ENCODE measurements at regions not wholly inside any gene's neighbourhood (a gene's known extent, or its start where the extent isn't known, plus 50 kb on each side); places are given as distances from the start of the nearest gene placed in this dataset.

DNA sequence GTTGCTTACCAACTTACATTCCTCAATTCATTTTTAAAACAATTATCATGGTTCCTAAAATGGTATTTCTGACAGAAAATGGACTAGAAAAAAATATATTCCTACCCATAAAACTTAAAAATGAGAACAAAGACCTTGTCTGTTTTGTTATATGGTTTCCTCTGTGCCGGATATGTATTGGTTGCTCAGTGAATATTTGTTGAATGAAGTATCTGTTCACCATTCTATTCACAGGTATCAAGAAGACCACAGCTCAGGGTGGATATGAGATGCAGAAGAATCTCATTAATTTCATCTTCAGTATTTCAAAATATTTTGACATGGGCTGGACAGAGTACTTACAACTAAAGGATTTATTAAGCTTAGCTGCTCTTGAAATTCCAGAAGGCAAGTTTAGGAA lies 58.1 kb downstream of the TUSC7 start:
- no peak overlapping the region for H3K27ac ChIP-seq (ENCODE audit: low read depth, low read length)
- intact Hi-C loops (cut with micrococcal nuclease): no loop called here
- H3K36me3 ChIP-seq (ENCODE audit: control insufficient read depth in 2 of 3, insufficient read depth in 3 of 3, low read length in 3 of 3): no peaks in the 10 kb centered on the region
- H3K4me1 Mint-ChIP-seq: no peaks in the 10 kb centered on the region
- H3K27me3 ChIP-seq (ENCODE audit: control insufficient read depth in 2 of 2, insufficient read depth in 2 of 2, low read length in 2 of 2): no peaks in the 10 kb centered on the region
- peaks cover 0 to 4% (median 0%) of the 10 kb centered on the region in 5 donors for H3K27me3 Mint-ChIP-seq
- no peaks in the 10 kb centered on the region for H3K9me3 ChIP-seq (ENCODE audit: control insufficient read depth in 2 of 3, low read length in 3 of 3)
- ATAC-seq: no peak
- no peak overlapping the region for H3K4me3 Mint-ChIP-seq
- no peak overlapping the region for H3K4me3 ChIP-seq (ENCODE audit: low read length)
- ChIA-PET POLR2A (interaction anchor here (0.6 kb wide), 1 partner anchor 412 kb away, joined by 3 read pairs; no protein-coding TSS in a partner anchor), CTCF (no interaction called here)
- DNase-seq: no peak
- peaks cover 0 to 10% (median 0%) of the 10 kb centered on the region in 11 donors for H3K9me3 Mint-ChIP-seq
- no peak overlapping the region for H3K27ac Mint-ChIP-seq
- no peaks in the 10 kb centered on the region for H3K4me1 ChIP-seq (ENCODE audit: control insufficient read depth in 2 of 2, insufficient read depth in 2 of 2, low read length in 2 of 2)
- no peaks in the 10 kb centered on the region for H3K36me3 Mint-ChIP-seq

DNA sequence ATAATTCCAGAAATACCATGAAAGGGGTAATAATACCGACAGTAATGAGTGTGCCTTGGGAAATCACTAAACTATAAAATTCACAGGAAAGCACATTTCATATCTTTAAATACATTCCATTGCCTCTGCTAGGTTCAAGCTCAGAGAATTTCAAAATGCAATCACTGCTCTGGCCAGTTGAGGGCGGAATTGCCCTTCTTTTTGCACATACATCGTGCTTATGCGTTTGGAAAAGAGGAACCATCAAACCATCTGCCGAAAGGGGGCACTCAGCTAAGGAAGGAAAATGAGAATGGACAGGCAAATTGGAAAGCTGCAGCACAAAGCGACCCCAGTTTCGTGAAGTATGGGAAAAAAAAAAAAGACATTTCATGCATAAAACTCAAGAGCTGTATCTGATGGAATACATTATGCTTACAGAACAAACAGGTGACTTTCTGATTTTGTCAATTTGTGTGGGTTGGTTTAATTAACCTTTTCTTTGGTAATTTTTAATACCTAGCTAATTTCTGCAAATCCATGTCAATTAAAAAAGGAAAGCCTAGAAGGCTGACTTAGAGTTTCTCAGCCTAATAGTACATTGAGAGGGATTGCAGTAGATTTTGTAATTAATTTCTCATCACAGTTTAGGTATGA lies 61.4 kb downstream of the TUSC7 start:
- Mint-ChIP-seq H3K36me3 (no peaks in the 10 kb centered on the region), H3K27me3 (peaks cover 0 to 4% (median 0%) of the 10 kb centered on the region in 5 donors), H3K4me1 (no peaks in the 10 kb centered on the region), H3K4me3 (no peak overlapping the region), H3K9me3 (peaks cover 0 to 10% (median 0%) of the 10 kb centered on the region in 11 donors), H3K27ac (no peak overlapping the region)
- Histone ChIP-seq H3K27me3 (ENCODE audit: control insufficient read depth in 2 of 2, insufficient read depth in 2 of 2, low read length in 2 of 2) (no peaks in the 10 kb centered on the region), H3K4me1 (ENCODE audit: control insufficient read depth in 2 of 2, insufficient read depth in 2 of 2, low read length in 2 of 2) (no peaks in the 10 kb centered on the region), H3K4me3 (ENCODE audit: low read length) (no peak overlapping the region), H3K36me3 (ENCODE audit: control insufficient read depth in 2 of 3, insufficient read depth in 3 of 3, low read length in 3 of 3) (no peaks in the 10 kb centered on the region), H3K27ac (ENCODE audit: low read depth, low read length) (no peak overlapping the region), H3K9me3 (ENCODE audit: control insufficient read depth in 2 of 3, low read length in 3 of 3) (no peaks in the 10 kb centered on the region)
- intact Hi-C loops (cut with micrococcal nuclease): loop anchor here in 1 of 2 donors (1.0 to 2.0 kb wide), 2 partner anchors 756 to 948 kb away; no protein-coding TSS in a partner anchor
- POLR2A ChIA-PET: no interaction called here
- CTCF ChIA-PET: no interaction called here
- ATAC-seq (peak; percentile 48), DNase-seq (peak in 1 of 9 donors; percentile 32)

DNA sequence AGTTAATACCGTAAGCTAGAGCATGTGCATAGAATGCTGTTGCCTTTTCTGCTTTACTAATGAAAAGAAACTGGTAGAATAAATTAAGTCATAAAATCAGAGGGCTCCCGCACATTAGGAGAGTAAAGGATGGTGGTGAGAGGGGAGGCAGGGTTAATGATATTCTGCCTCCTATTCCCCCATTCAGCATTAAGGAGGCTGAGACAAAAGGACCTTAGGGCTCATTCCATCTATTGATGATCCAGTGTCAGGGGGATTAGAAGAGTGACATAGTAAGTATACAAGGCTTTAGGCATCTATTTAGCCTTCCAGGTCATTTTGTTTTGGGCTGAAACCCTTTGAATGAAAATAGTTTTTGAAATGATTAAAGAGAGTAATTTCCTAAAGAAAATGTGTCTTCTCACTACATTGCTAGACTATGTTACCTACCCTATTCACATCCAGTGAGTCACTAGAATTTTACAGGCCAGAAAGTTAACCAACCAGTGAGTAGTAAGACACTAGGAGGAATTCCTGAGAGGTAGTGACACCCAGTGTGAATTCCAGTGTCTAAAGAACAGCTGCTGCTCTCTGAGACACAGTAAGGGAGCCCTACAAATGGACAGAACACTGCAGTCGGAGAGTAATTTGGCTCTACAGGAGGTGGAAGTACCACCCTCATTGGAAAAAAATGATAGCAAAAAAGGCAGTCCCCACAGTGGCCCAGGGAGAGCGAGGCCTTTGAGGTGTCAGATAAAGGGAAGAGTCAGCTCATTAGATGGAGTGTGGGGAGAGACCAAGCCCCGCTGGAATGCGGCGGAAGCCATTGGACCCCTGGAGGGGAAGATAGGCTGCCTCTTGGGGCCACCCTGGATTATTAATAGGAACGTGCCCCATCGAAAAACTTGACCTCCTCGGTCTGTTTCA lies 67.6 kb downstream of the TUSC7 start:
- ATAC-seq (no peak), DNase-seq (no peak)
- CTCF ChIA-PET: no interaction called here
- Histone ChIP-seq H3K9me3 (ENCODE audit: control insufficient read depth in 2 of 3, low read length in 3 of 3) (no peaks in the 10 kb centered on the region), H3K4me3 (ENCODE audit: low read length) (no peak overlapping the region), H3K27ac (ENCODE audit: low read depth, low read length) (no peak overlapping the region), H3K27me3 (ENCODE audit: control insufficient read depth in 2 of 2, insufficient read depth in 2 of 2, low read length in 2 of 2) (no peaks in the 10 kb centered on the region), H3K4me1 (ENCODE audit: control insufficient read depth in 2 of 2, insufficient read depth in 2 of 2, low read length in 2 of 2) (no peaks in the 10 kb centered on the region), H3K36me3 (ENCODE audit: control insufficient read depth in 2 of 3, insufficient read depth in 3 of 3, low read length in 3 of 3) (no peaks in the 10 kb centered on the region)
- H3K4me3 Mint-ChIP-seq: no peak overlapping the region
- H3K4me1 Mint-ChIP-seq: no peaks in the 10 kb centered on the region
- intact Hi-C loops (cut with micrococcal nuclease): no loop called here
- peaks cover 0 to 2% (median 0%) of the 10 kb centered on the region in 5 donors for H3K27me3 Mint-ChIP-seq
- POLR2A ChIA-PET: no interaction called here
- H3K9me3 Mint-ChIP-seq: peaks cover 0 to 6% (median 0%) of the 10 kb centered on the region in 11 donors
- no peaks in the 10 kb centered on the region for H3K36me3 Mint-ChIP-seq
- no peak overlapping the region for H3K27ac Mint-ChIP-seq

DNA sequence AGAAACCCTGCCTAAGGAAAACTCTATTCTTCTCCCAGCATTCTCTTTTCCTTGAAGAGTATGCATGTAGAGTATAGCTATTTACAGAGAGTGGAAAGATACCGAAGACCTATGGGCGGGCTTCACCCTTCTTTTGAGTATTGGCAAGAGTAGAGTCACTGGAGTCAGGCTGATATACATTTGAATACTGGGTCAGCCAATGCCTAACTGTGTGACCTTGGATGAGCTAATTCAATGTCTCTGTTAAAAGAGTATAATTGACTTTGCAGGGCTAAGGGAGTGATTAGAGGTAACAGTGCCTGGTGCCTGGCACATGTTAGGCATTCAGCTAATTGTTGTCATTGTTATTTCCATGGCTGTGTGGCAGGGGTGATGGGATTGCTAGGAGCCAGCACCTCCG lies 75.6 kb downstream of the TUSC7 start:
- no peaks in the 10 kb centered on the region for H3K36me3 ChIP-seq (ENCODE audit: control insufficient read depth in 2 of 3, insufficient read depth in 3 of 3, low read length in 3 of 3)
- no peaks in the 10 kb centered on the region for H3K9me3 ChIP-seq (ENCODE audit: control insufficient read depth in 2 of 3, low read length in 3 of 3)
- no peaks in the 10 kb centered on the region for H3K4me1 ChIP-seq (ENCODE audit: control insufficient read depth in 2 of 2, insufficient read depth in 2 of 2, low read length in 2 of 2)
- ChIA-PET CTCF (no interaction called here), POLR2A (no interaction called here)
- H3K4me3 ChIP-seq (ENCODE audit: low read length): no peak overlapping the region
- Mint-ChIP-seq H3K27ac (no peak overlapping the region), H3K4me1 (no peaks in the 10 kb centered on the region), H3K9me3 (peaks cover 0 to 6% (median 0%) of the 10 kb centered on the region in 11 donors), H3K27me3 (no peaks in the 10 kb centered on the region), H3K4me3 (no peak overlapping the region), H3K36me3 (no peaks in the 10 kb centered on the region)
- ATAC-seq (no peak), DNase-seq (no peak)
- intact Hi-C loops (cut with micrococcal nuclease): no loop called here
- no peak overlapping the region for H3K27ac ChIP-seq (ENCODE audit: low read depth, low read length)
- no peaks in the 10 kb centered on the region for H3K27me3 ChIP-seq (ENCODE audit: control insufficient read depth in 2 of 2, insufficient read depth in 2 of 2, low read length in 2 of 2)

DNA sequence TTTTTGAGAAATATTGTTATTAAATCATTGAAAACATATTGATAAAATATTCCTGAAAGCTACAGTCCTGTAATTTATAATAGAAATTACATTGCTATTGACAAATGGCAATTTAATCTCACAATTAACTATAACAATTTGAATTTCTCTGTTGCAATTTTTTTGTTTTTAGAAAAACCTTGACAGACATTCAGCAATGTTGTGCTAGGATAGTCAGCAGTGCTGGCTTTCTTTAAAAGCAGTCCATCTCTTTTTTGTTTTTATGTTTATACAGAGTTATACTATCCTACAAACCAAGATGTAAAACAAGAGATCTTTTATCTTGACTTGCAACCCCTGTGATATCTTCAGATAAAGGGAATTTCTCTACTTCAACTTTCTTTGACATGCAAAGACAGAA lies 93.1 kb downstream of the TUSC7 start:
- POLR2A ChIA-PET: no interaction called here
- H3K9me3 ChIP-seq (ENCODE audit: control insufficient read depth in 2 of 3, low read length in 3 of 3): no peaks in the 10 kb centered on the region
- DNase-seq: no peak
- no peak overlapping the region for H3K27ac ChIP-seq (ENCODE audit: low read depth, low read length)
- Mint-ChIP-seq H3K4me3 (no peak overlapping the region), H3K27me3 (no peaks in the 10 kb centered on the region), H3K4me1 (no peaks in the 10 kb centered on the region), H3K9me3 (peaks cover 0 to 24% (median 5%) of the 10 kb centered on the region in 11 donors), H3K36me3 (no peaks in the 10 kb centered on the region), H3K27ac (no peak overlapping the region)
- intact Hi-C loops (cut with micrococcal nuclease): no loop called here
- no peaks in the 10 kb centered on the region for H3K27me3 ChIP-seq (ENCODE audit: control insufficient read depth in 2 of 2, insufficient read depth in 2 of 2, low read length in 2 of 2)
- H3K4me3 ChIP-seq (ENCODE audit: low read length): no peak overlapping the region
- H3K36me3 ChIP-seq (ENCODE audit: control insufficient read depth in 2 of 3, insufficient read depth in 3 of 3, low read length in 3 of 3): no peaks in the 10 kb centered on the region
- CTCF ChIA-PET: no interaction called here
- ATAC-seq: no peak
- no peaks in the 10 kb centered on the region for H3K4me1 ChIP-seq (ENCODE audit: control insufficient read depth in 2 of 2, insufficient read depth in 2 of 2, low read length in 2 of 2)

DNA sequence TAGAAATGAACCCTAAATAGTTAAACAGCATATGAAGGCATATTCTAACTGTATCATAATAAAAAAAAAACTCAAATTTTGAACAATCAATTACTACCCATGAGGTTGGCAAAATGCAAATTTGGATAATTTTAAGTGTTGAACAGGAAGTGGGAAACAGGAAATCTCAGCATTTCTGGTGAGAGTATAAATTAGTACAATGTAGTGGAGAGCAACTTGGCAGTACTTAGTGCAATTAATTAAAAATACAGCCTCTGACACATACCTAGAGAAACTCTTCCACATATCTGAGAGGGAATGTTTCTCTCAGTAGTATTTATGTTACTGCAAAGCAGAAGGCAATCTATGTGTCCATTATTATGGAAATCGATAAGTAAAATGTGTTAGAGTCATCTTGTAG lies 96.8 kb downstream of the TUSC7 start:
- no peaks in the 10 kb centered on the region for H3K36me3 ChIP-seq (ENCODE audit: control insufficient read depth in 2 of 3, insufficient read depth in 3 of 3, low read length in 3 of 3)
- no peaks in the 10 kb centered on the region for H3K36me3 Mint-ChIP-seq
- no peaks in the 10 kb centered on the region for H3K4me1 Mint-ChIP-seq
- peaks cover 2 to 36% (median 6%) of the 10 kb centered on the region in 11 donors for H3K9me3 Mint-ChIP-seq
- no peak overlapping the region for H3K27ac Mint-ChIP-seq
- ChIA-PET POLR2A (no interaction called here), CTCF (no interaction called here)
- intact Hi-C loops (cut with micrococcal nuclease): no loop called here
- ATAC-seq (no peak), DNase-seq (no peak)
- H3K27me3 Mint-ChIP-seq: no peaks in the 10 kb centered on the region
- H3K27ac ChIP-seq (ENCODE audit: low read depth, low read length): no peak overlapping the region
- H3K4me3 ChIP-seq (ENCODE audit: low read length): no peak overlapping the region
- no peaks in the 10 kb centered on the region for H3K27me3 ChIP-seq (ENCODE audit: control insufficient read depth in 2 of 2, insufficient read depth in 2 of 2, low read length in 2 of 2)
- no peak overlapping the region for H3K4me3 Mint-ChIP-seq
- no peaks in the 10 kb centered on the region for H3K4me1 ChIP-seq (ENCODE audit: control insufficient read depth in 2 of 2, insufficient read depth in 2 of 2, low read length in 2 of 2)
- no peaks in the 10 kb centered on the region for H3K9me3 ChIP-seq (ENCODE audit: control insufficient read depth in 2 of 3, low read length in 3 of 3)

Measured in naive thymus-derived CD4-positive, alpha-beta T cell (primary cell).